B cell (primary cell): ENCODE measurements at regions not wholly inside any gene's neighbourhood (a gene's known extent, or its start where the extent isn't known, plus 50 kb on each side); places are given as distances from the start of the nearest gene placed in this dataset.

Source experiments
- EZH2 ChIP-seq: IDR thresholded peaks from 2 replicates; pipeline ENCODE4 v1.6.1; 2012; ENCODE audit warnings: borderline replicate concordance, low read depth, mild to moderate bottlenecking, moderate library complexity, low read length; ENCODE audit not compliant: insufficient read depth, poor library complexity, severe bottlenecking
- TF ChIP-seq, protein P1 (sequence below): fragments of 200-600 bp; IDR thresholded peaks from one replicate; pipeline ENCODE4 v1.8.0; 2022; ENCODE audit warnings: antibody characterized with exemption, mild to moderate bottlenecking

DNA sequence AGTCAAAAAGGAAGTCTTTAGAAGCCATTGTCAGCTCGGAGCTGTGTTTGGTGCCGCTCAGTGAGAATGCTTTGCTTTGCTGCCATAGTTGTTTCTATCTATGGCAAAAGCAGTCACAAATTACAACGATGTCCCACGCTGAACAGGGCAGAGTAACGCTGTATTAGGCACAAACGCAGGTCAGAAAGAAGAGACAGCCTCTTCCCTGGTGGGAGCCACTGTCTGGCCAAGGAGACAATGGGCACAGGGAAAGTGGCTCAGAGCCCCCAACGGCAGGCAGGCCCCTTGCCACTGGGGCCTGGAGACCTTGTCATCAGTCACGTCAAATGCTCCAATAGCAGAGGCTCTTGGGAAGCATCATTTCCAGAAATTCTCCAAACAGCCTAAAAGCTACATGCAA is 244.2 kb downstream of the TEX29 start:
- TF ChIP-seq, protein P1, sequence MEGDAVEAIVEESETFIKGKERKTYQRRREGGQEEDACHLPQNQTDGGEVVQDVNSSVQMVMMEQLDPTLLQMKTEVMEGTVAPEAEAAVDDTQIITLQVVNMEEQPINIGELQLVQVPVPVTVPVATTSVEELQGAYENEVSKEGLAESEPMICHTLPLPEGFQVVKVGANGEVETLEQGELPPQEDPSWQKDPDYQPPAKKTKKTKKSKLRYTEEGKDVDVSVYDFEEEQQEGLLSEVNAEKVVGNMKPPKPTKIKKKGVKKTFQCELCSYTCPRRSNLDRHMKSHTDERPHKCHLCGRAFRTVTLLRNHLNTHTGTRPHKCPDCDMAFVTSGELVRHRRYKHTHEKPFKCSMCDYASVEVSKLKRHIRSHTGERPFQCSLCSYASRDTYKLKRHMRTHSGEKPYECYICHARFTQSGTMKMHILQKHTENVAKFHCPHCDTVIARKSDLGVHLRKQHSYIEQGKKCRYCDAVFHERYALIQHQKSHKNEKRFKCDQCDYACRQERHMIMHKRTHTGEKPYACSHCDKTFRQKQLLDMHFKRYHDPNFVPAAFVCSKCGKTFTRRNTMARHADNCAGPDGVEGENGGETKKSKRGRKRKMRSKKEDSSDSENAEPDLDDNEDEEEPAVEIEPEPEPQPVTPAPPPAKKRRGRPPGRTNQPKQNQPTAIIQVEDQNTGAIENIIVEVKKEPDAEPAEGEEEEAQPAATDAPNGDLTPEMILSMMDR = no peak
- no peak for TF ChIP-seq EZH2
